ENCODE measurements at regions not wholly inside any gene's neighbourhood (a gene's known extent, or its start where the extent isn't known, plus 50 kb on each side); places are given as distances from the start of the nearest gene placed in this dataset.

DNA sequence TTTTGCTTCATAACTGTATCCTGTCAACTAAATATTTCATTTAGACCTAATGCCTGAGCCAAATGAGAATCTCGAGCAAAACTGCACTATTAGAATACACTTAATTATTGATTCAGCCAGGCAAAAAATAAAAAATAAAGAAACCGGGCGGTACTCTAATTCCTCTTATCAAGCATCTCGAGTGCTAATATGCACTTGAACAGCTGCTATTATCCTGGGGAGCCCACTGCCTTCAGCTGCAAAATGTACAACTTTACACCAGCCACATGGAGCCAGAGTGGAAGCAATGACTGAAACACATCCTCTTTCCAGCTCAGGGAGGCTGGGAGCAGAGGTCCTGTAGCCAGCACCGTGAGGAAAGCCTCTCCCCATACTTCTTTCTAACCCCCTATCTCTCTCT is 390.0 kb upstream of the CADM1 start:
- no peak overlapping the region for H3K4me3 ChIP-seq
- no peaks in the 10 kb centered on the region for H3K9me3 ChIP-seq (replicated peaks in 1 of 3)
- H3K27ac ChIP-seq, result no peak overlapping the region
- WGBS, 4 donors, result 62 to 68% (median 66%) methylated on average over 5 of the region's 5 CpGs
- no peaks in the 10 kb centered on the region for H3K4me1 ChIP-seq (replicated peaks in 1 of 2)
- H3K36me3 ChIP-seq (replicated peaks in 1 of 2), result no peaks in the 10 kb centered on the region
- H3K27me3 ChIP-seq, result no peaks in the 10 kb centered on the region
- intact Hi-C loops (cut with DNase I), result no loop called here
- DNase-seq, result no peak
- no peak for TF ChIP-seq POLR2A (IDR thresholded peaks at IDR 0.05)
- TF ChIP-seq, protein P1, sequence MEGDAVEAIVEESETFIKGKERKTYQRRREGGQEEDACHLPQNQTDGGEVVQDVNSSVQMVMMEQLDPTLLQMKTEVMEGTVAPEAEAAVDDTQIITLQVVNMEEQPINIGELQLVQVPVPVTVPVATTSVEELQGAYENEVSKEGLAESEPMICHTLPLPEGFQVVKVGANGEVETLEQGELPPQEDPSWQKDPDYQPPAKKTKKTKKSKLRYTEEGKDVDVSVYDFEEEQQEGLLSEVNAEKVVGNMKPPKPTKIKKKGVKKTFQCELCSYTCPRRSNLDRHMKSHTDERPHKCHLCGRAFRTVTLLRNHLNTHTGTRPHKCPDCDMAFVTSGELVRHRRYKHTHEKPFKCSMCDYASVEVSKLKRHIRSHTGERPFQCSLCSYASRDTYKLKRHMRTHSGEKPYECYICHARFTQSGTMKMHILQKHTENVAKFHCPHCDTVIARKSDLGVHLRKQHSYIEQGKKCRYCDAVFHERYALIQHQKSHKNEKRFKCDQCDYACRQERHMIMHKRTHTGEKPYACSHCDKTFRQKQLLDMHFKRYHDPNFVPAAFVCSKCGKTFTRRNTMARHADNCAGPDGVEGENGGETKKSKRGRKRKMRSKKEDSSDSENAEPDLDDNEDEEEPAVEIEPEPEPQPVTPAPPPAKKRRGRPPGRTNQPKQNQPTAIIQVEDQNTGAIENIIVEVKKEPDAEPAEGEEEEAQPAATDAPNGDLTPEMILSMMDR (IDR thresholded peaks at IDR 0.05), result no peak

GRCh38 chr11:115893461-115894099 is 389.4 kb upstream of the CADM1 start:
- Histone ChIP-seq H3K36me3 (replicated peaks in 1 of 2) (no peaks in the 10 kb centered on the region), H3K27ac (no peak overlapping the region), H3K4me1 (replicated peaks in 1 of 2) (no peaks in the 10 kb centered on the region), H3K9me3 (replicated peaks in 1 of 3) (no peaks in the 10 kb centered on the region), H3K27me3 (no peaks in the 10 kb centered on the region), H3K4me3 (no peak overlapping the region)
- DNase-seq, result no peak
- intact Hi-C loops (cut with DNase I), result no loop called here
- 69 to 89% (median 85%) methylated on average over 4 to 5 of the region's 5 CpGs for WGBS, 4 donors
- TF ChIP-seq, protein P1 (IDR thresholded peaks at IDR 0.05), result no peak
- TF ChIP-seq POLR2A (IDR thresholded peaks at IDR 0.05), result no peak

- 58 to 77% (median 66%) methylated on average over 2 of the region's 2 CpGs for WGBS, 4 donors
- TF ChIP-seq POLR2A (IDR thresholded peaks at IDR 0.05), result no peak
- TF ChIP-seq, protein P1 (IDR thresholded peaks at IDR 0.05), result no peak
- DNase-seq, result no peak
- no peaks in the 10 kb centered on the region for H3K36me3 ChIP-seq (replicated peaks in 1 of 2)
- no peak overlapping the region for H3K4me3 ChIP-seq
- no peaks in the 10 kb centered on the region for H3K4me1 ChIP-seq (replicated peaks in 1 of 2)
- no peaks in the 10 kb centered on the region for H3K9me3 ChIP-seq (replicated peaks in 1 of 3)
- intact Hi-C loops (cut with DNase I), result no loop called here
- H3K27me3 ChIP-seq, result no peaks in the 10 kb centered on the region
- no peak overlapping the region for H3K27ac ChIP-seq
Measured at GRCh38 chr11:115892016-115892415, 387.8 kb upstream of the CADM1 start.

- 47 to 52% (median 51%) methylated on average over 1 of the region's 1 CpG for WGBS, 4 donors
- intact Hi-C loops (cut with DNase I), result no loop called here
- TF ChIP-seq, protein P1 (IDR thresholded peaks at IDR 0.05), result no peak
- DNase-seq, result no peak
- Histone ChIP-seq H3K4me3 (no peak overlapping the region), H3K4me1 (replicated peaks in 1 of 2) (no peaks in the 10 kb centered on the region), H3K36me3 (replicated peaks in 1 of 2) (no peaks in the 10 kb centered on the region), H3K9me3 (replicated peaks in 1 of 3) (no peaks in the 10 kb centered on the region), H3K27me3 (no peaks in the 10 kb centered on the region), H3K27ac (no peak overlapping the region)
Measured at GRCh38 chr11:115891581-115891980, 387.4 kb upstream of the CADM1 start.
